GOT3 (cell line): ENCODE measurements at regions not wholly inside any gene's neighbourhood (a gene's known extent, or its start where the extent isn't known, plus 50 kb on each side); places are given as distances from the start of the nearest gene placed in this dataset.

Experiments used
- DNase-seq: peaks from one replicate; lab custom pipeline; 2025; ENCODE audit warnings: mixed read lengths; lab: John Stamatoyannopoulos, UW

DNA sequence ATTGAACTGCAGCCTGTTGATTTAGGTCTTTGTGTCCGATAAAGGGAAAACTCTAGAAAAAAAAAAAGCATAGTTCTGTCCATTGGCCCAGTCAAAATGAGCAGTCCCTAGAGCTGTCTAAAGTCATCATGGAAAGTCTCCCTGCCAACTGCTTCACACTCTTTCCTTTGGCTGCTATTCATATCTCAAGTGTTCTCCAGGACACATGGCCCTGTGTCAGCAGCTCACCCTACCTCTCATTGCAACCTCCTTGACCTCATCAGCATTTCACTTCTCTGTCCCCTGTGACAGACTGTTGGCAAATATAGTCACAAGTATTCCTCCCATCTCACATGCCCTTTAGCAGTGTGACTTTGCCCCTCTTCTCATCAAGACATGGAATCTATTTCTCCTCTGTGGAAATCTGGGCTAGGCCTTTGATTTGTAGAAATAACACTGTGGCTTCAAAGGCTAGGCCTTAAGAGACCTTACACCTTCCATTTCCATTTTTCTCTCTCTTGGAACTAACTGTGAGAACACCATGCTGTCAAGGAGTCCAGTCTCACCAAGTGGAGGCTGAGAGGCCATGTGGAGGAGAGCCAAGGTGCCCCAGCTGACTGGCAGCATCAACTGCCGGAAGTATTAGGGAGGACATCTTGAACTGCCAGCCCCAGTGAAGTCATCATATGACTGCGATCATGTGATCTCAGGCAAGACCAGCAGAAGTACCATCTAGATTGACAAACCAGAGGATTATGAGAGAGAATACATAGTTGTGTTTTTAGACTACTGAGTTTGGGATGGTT, 149.4 kb upstream of the TARS1 start:
- DNase-seq, result no peak

DNA sequence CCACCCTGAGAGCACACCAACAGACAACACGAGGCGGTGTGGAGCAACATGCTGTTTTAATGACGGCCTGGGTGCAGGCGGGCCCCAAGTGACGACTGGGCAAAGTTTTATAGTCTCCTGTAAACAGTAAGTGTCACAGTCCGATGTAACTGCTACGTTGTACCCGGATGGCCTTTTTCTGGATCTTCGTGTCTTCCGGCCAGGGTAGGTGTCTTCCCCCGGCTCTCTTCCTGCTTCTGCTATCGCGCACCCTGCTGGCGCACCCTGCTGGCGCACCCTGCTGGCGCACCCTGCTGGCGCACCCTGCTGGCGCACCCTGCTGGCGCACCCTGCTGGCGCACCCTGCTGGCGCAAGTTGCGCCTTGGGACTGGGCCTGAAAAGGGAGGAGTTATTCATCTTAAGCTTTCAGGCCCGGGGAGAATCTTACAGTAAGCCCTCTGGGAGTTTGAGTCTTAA, 143.0 kb upstream of the TARS1 start:
- DNase-seq, result no peak

GRCh38 chr5:33299621-33300208, 141.1 kb upstream of the TARS1 start:
- DNase-seq, result no peak

DNA sequence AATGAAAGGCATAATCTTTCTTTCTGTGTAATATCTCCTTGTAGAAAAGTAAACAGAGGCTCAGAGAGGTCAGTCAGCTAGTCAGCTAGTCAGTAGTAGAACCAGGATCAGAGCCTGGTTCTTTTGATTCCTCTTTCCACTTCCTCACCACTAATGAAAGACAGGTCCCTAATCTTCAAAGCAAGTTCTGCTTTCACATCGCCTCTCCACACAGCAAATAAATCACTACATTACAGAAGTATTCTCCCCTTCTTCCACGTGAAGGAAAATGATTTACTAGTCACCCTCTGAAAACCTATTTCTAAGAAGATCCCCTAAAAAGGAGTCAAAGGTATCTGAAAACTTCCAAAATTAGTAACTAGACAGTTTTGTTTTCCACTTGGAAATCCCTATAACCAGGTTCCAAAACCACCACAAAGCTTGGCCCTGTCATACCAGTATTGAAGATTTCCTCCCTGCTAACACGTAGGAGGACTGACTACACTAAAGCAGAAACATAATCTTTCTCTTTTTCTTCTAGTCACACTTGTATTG, 140.5 kb upstream of the TARS1 start:
- DNase-seq, result no peak

- no peak for DNase-seq
Observed at GRCh38 chr5:33303579-33304095, 137.1 kb upstream of the TARS1 start.

GRCh38 chr5:33304601-33305000, 136.2 kb upstream of the TARS1 start:
- DNase-seq, result no peak

DNA sequence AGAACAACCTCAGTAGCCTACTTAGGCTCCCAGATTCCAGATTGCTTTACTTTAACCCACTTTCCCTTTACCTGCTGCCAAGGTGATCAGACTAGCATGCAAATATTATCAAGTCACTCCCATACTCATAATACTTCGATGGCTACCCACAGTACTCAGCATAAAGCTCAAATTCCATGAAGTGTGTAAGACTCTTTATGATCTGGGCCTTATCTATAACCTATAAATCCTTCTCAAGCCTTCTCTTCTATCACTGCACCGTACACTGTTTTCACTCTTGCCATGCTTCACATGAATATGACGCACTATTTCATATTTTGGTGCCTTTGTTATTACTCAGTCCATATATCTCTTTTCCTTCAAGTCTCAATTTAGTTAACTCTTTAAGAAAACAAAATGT, 135.2 kb upstream of the TARS1 start:
- no peak for DNase-seq

- no peak for DNase-seq
Observed at GRCh38 chr5:33306758-33307157, 134.0 kb upstream of the TARS1 start.

DNA sequence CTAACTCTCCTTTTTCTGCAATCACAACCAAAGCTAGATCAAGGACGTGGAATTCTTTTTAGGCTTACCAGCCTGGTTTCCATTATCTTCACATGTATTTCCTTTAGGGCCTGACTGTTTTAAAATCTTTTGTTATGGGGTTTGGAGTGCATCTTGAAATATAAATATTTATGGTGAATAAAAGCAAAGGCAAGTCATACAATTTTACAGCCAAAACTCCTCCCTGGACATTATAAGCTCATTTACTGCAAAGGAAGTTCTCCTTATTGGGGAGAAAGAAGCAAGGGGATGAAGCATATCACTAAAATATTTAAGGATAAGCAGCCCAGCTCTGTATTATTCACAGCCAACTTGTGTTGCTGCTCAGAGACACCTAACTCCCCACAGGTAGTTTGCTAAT, 132.2 kb upstream of the TARS1 start:
- no peak for DNase-seq

DNA sequence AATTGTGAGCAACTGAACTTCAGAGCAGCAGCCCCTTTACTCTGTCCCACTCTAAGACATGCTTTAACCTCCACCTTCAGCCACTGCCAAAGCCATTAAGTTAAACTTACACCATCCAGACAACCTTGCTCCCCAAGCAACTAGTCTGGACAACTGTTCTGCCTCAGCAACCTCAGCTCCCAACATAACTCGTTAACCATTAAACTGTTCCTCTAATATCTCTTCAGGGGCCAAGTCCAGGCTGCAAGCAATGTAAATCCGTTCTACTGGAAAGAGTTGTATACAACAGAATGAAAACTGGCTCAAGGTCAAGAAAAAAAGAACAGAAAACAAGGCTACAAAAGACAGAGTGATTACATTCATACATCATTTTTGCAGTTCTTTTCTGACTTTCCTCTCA, 131.7 kb upstream of the TARS1 start:
- DNase-seq, result no peak

- no peak for DNase-seq
Observed at GRCh38 chr5:33309536-33310345, 131.0 kb upstream of the TARS1 start.

GRCh38 chr5:33310451-33310850, 130.3 kb upstream of the TARS1 start:
- DNase-seq, result no peak

DNA sequence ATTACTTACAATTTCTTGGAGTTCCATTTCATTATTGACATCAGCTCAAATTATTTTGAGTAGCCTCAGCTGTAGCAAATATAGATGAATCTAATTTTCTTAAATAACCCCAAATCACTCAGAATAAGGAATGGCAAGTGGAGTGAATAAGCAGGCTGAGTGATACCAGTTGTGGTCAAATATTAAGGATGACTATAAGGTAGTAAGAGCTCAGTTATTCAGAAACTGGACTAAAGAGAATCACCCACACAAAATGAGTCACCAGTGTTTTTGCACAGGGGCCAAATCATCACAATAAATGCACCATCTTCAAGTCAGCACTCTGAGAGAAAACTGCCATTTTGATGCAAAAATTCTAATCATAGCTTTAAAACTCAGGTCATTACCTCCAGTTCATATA, 128.9 kb upstream of the TARS1 start:
- no peak for DNase-seq

- no peak for DNase-seq
Observed at GRCh38 chr5:33312571-33313549, 127.9 kb upstream of the TARS1 start.

- DNase-seq, result no peak
Observed at GRCh38 chr5:33315189-33315588, 125.6 kb upstream of the TARS1 start.

GRCh38 chr5:33316773-33317172, 124.0 kb upstream of the TARS1 start:
- no peak for DNase-seq

DNA sequence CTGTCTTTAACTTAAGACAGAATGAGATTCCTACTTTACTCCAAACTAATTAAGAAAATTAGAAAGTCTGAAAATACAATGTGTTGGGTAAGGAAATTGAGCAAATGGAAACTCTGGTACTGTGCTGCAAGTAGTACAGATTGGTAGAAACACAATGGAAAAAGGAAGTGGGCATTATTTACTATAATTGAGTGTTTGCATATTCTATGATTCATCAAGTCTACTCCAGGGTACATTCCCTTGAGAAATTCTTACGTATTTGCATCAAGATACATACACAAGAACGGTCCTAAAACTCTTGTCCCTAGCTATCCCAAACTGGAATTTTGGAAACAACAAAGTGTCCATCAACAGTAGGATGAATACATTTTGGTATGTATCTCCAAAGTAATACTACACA, 123.5 kb upstream of the TARS1 start:
- no peak for DNase-seq

DNA sequence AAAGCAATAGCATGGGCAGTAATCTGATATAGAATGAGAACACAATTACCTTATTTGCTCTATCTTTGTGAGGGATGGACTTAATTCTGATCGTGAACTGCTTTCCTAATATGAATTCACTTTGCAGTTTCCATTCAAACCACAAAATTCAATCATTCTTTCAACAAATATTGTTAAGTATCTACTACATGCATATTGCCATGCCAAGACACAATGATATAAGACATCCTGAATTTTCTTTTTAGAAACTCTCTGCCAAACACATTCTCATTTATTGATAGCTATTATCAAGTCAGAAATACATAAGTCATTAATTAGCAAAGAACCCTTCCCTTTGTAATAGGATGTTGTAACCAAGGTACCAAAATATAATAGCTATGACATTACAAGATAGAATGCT, 121.6 kb upstream of the TARS1 start:
- DNase-seq, result no peak

DNA sequence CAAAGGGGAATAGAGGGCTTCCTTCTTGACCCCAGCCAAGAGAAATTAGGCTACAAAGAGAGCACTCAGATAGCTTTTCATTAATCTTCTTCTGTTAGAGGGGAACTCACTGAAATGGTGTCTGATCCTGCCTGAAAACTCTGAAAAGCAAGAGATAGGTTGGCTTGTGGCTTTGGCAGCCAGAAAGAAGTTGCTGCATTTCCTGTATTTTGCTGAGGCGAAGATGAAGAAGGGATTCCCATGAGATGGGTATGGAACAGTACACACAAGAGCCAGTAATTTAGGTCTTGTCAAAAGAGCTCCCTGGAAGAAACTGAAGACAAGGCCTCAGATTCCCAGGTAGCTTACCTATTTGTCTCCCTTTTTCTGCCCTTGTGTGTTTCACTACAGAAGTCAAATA, 120.9 kb upstream of the TARS1 start:
- no peak for DNase-seq

- no peak for DNase-seq
Observed at GRCh38 chr5:33321026-33321425, 119.7 kb upstream of the TARS1 start.

DNA sequence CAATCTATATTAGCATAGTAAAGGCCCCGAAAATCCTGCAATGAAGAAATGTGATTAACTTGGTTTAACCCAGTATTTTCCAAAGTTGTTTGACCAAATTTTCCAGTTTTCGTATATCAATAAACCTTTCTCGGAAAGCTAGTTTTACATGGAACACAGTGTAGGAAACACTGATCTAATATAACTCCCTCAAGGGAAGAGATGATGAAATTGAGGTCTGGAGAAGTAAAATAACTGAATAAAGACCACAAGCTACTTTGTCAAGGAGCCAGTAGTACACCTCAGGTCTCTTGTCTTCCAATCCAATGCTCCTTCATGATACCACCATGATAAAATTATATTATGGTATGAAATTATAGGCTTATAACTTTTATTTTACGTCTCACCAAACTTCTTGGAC, 118.1 kb upstream of the TARS1 start:
- no peak for DNase-seq
